ENCODE measurements at regions not wholly inside any gene's neighbourhood (a gene's known extent, or its start where the extent isn't known, plus 50 kb on each side); places are given as distances from the start of the nearest gene placed in this dataset.
A peak's percentile ranks its signal among the peaks of the same experiment; 100 is the strongest.

DNA sequence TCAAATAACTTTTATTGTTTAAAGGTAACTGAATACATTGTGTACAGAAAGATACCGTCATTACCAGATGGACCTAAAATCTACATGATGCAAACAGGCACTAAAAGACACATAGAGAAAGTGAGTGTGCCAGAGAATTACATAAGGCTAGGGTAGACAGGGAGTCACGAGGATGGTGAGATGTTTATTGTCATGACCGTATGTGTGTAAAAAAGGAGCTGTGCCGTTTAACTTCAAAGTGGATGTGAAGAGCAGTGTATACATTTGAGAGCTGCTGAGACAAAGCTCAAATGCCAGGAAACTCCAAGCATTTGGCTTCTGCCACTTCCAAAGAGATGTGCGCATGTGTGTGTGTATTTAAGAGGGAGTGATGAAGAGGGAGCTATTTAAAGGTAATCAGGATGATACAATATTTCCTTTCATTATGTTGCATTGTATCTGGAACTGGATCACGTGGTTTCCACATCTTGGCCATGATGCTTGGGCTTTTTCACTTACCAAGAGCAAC is 51.4 kb upstream of the IGF1R start:
- H3K27ac Mint-ChIP-seq: no peak overlapping the region

DNA sequence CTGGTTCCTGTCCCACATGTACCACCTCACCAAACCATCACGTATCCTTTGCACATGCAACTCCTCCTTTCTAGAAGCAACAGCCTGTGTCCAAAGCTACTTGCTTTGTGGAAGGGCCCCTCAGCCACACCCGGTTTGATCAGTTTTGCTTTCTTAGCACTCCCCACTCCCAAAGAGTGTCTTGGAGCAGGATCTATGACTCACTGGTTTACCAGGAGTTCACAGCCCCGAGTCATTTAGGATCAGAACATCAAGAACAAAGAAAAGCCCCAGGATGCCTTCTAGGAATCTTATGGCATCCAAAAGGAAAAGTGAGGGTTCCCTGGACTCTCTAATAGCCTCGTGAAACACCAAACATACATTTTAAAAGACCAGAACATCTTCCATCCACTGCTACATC is 50.7 kb upstream of the IGF1R start:
- Mint-ChIP-seq H3K27ac (peak overlapping the region in 1 of 2 donors; percentile 31), H3K4me3 (no peak overlapping the region), H3K27me3 (peaks cover 1% of the 10 kb centered on the region), H3K9me3 (no peaks in the 10 kb centered on the region), H3K4me1 (peaks cover 14% of the 10 kb centered on the region)
- ATAC-seq (no peak), DNase-seq (no peak)

More for the DNA sequence above, 51.4 kb upstream of the IGF1R start:
- Mint-ChIP-seq H3K4me3 (no peak overlapping the region), H3K4me1 (peaks cover 14% of the 10 kb centered on the region), H3K27me3 (peaks cover 8% of the 10 kb centered on the region), H3K9me3 (no peaks in the 10 kb centered on the region)
- no peak for DNase-seq
- ATAC-seq: no peak
